ENCODE measurements at regions not wholly inside any gene's neighbourhood (a gene's known extent, or its start where the extent isn't known, plus 50 kb on each side); places are given as distances from the start of the nearest gene placed in this dataset.

DNA sequence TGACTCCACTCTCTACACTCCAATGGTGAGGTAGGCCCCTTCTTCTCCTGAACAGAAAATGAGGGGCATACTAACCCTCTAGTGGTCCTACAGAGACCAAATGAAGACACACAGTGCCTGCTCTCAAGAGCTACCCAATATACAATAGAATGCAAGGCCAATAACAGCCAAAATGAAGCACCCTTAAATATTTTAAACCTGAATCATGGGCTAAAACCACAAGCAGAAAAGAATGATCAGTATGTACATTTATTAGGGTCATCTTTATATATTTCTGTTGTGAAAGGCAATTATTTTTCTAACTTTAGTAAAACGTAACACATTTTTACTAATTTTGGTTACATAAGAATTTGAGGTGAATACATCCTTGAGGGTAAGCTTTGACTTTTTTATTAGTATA is 49.9 kb upstream of the COL1A2 start:
- H3K27me3 Mint-ChIP-seq, result peaks cover 0 to 8% of the 10 kb centered on the region in 2 donors
- H3K4me3 Mint-ChIP-seq, result no peak overlapping the region
- no peaks in the 10 kb centered on the region for H3K9me3 Mint-ChIP-seq
- no peaks in the 10 kb centered on the region for H3K4me1 Mint-ChIP-seq (ENCODE audit: low read depth in 2 of 2)
- DNase-seq (ENCODE audit: low spot score) (no peak), ATAC-seq (no peak)
- no peaks in the 10 kb centered on the region for H3K36me3 Mint-ChIP-seq
- no peak overlapping the region for H3K27ac Mint-ChIP-seq

All from natural killer cell treated with Interleukin-12 subunit alpha and Interleukin-12 subunit beta and Interleukin-15 and Interleukin-18, amount 100 ng/mL, for 72 hours (primary cell).